B cell (primary cell): ENCODE measurements at regions not wholly inside any gene's neighbourhood (a gene's known extent, or its start where the extent isn't known, plus 50 kb on each side); places are given as distances from the start of the nearest gene placed in this dataset.

Source experiments
- CTCF ChIP-seq: fragments of 200-600 bp; IDR thresholded peaks from one replicate; pipeline ENCODE4 v1.8.0; 2022; ENCODE audit warnings: antibody characterized with exemption, mild to moderate bottlenecking
- EZH2 ChIP-seq: IDR thresholded peaks from 2 replicates; pipeline ENCODE4 v1.6.1; 2012; ENCODE audit warnings: borderline replicate concordance, low read depth, mild to moderate bottlenecking, moderate library complexity, low read length; ENCODE audit not compliant: insufficient read depth, poor library complexity, severe bottlenecking

GRCh38 chr16:74033441-74033995 lies 263.1 kb upstream of the PSMD7 start:
- TF ChIP-seq CTCF (no peak), EZH2 (no peak)
